Left forelimb (tissue), 1 donor: ENCODE measurements at regions not wholly inside any gene's neighbourhood (a gene's known extent, or its start where the extent isn't known, plus 50 kb on each side); places are given as distances from the start of the nearest gene placed in this dataset.
"Not testable (repeated sequence)": the region's sequence is repeated elsewhere in the genome, so short reads cannot be mapped to it uniquely, and the experiment has no call there.

ENCODE experiments used
- DNase-seq: peaks from one replicate; pipeline ENCODE4 v3.0.0-alpha.2; 2018; ENCODE audit warnings: low spot score

GRCh38 chr2:236991874-236992273 lies 93.8 kb upstream of the COPS8 start:
- DNase-seq = no peak

- DNase-seq = no peak
Measured at GRCh38 chr2:236993286-236993685, 92.4 kb upstream of the COPS8 start.

- no peak for DNase-seq
Measured at GRCh38 chr2:236994361-236994760, 91.3 kb upstream of the COPS8 start.

GRCh38 chr2:236997069-236997715 lies 88.5 kb upstream of the COPS8 start:
- no peak for DNase-seq

- no peak for DNase-seq
Measured at GRCh38 chr2:236998236-236998635, 87.5 kb upstream of the COPS8 start.

GRCh38 chr2:236998758-236999157 lies 86.9 kb upstream of the COPS8 start:
- DNase-seq = no peak

- no peak for DNase-seq
Measured at GRCh38 chr2:237000481-237000880, 85.2 kb upstream of the COPS8 start.

- DNase-seq = not testable (repeated sequence)
Measured at GRCh38 chr2:237005341-237005740, 80.3 kb upstream of the COPS8 start.

GRCh38 chr2:237011206-237011795 lies 74.4 kb upstream of the COPS8 start:
- no peak for DNase-seq

- no peak for DNase-seq
Measured at GRCh38 chr2:237012004-237012403, 73.7 kb upstream of the COPS8 start.

- no peak for DNase-seq
Measured at GRCh38 chr2:237012577-237013267, 73.0 kb upstream of the COPS8 start.

- no peak for DNase-seq
Measured at GRCh38 chr2:237016121-237016915, 69.4 kb upstream of the COPS8 start.

GRCh38 chr2:237020090-237020489 lies 65.6 kb upstream of the COPS8 start:
- DNase-seq = no peak

GRCh38 chr2:237022533-237022932 lies 63.2 kb upstream of the COPS8 start:
- DNase-seq = no peak

- DNase-seq = no peak
Measured at GRCh38 chr2:237024255-237024654, 61.4 kb upstream of the COPS8 start.

GRCh38 chr2:237025090-237025865 lies 60.4 kb upstream of the COPS8 start:
- no peak for DNase-seq

GRCh38 chr2:237026981-237027711 lies 58.5 kb upstream of the COPS8 start:
- DNase-seq = peak; percentile 74

GRCh38 chr2:237027712-237028029 lies 58.0 kb upstream of the COPS8 start:
- DNase-seq = no peak

GRCh38 chr2:237030382-237030781 lies 55.3 kb upstream of the COPS8 start:
- DNase-seq = no peak

GRCh38 chr2:237033536-237034060 lies 52.1 kb upstream of the COPS8 start:
- DNase-seq = no peak
